ENCODE measurements at regions not wholly inside any gene's neighbourhood (a gene's known extent, or its start where the extent isn't known, plus 50 kb on each side); places are given as distances from the start of the nearest gene placed in this dataset.
"Not testable (repeated sequence)": the region's sequence is repeated elsewhere in the genome, so short reads cannot be mapped to it uniquely, and the experiment has no call there.

GRCh38 chr14:61146899-61147298 is 134.2 kb downstream of the TMEM30B start:
- Histone ChIP-seq H3K4me3 (no peak overlapping the region), H3K27me3 (ENCODE audit: low read depth) (no peaks in the 10 kb centered on the region), H3K4me1 (no peaks in the 10 kb centered on the region), H3K36me3 (replicated peaks) (no peaks in the 10 kb centered on the region), H3K9me3 (no peaks in the 10 kb centered on the region; the same call in none of the 2 replicates)
- DNase-seq (ENCODE audit: low spot score in 2 of 2): no peak
- in situ Hi-C loops (cut with MboI; ENCODE audit: low sequenced_read_pairs): no loop called here

GRCh38 chr14:61145903-61146481 is 135.1 kb downstream of the TMEM30B start:
- Histone ChIP-seq H3K36me3 (replicated peaks) (no peaks in the 10 kb centered on the region), H3K27me3 (ENCODE audit: low read depth) (no peaks in the 10 kb centered on the region), H3K9me3 (no peaks in the 10 kb centered on the region; the same call in none of the 2 replicates), H3K4me3 (no peak overlapping the region), H3K4me1 (no peaks in the 10 kb centered on the region)
- no peak for DNase-seq (ENCODE audit: low spot score in 2 of 2)
- in situ Hi-C loops (cut with MboI; ENCODE audit: low sequenced_read_pairs): no loop called here

GRCh38 chr14:61145034-61145902 is 135.9 kb downstream of the TMEM30B start:
- no peaks in the 10 kb centered on the region for H3K27me3 ChIP-seq (ENCODE audit: low read depth)
- H3K4me3 ChIP-seq: no peak overlapping the region
- in situ Hi-C loops (cut with MboI; ENCODE audit: low sequenced_read_pairs): no loop called here
- H3K36me3 ChIP-seq (replicated peaks): no peaks in the 10 kb centered on the region
- no peak for DNase-seq (ENCODE audit: low spot score in 2 of 2)
- no peaks in the 10 kb centered on the region for H3K4me1 ChIP-seq
- no peaks in the 10 kb centered on the region; the same call in none of the 2 replicates for H3K9me3 ChIP-seq

DNA sequence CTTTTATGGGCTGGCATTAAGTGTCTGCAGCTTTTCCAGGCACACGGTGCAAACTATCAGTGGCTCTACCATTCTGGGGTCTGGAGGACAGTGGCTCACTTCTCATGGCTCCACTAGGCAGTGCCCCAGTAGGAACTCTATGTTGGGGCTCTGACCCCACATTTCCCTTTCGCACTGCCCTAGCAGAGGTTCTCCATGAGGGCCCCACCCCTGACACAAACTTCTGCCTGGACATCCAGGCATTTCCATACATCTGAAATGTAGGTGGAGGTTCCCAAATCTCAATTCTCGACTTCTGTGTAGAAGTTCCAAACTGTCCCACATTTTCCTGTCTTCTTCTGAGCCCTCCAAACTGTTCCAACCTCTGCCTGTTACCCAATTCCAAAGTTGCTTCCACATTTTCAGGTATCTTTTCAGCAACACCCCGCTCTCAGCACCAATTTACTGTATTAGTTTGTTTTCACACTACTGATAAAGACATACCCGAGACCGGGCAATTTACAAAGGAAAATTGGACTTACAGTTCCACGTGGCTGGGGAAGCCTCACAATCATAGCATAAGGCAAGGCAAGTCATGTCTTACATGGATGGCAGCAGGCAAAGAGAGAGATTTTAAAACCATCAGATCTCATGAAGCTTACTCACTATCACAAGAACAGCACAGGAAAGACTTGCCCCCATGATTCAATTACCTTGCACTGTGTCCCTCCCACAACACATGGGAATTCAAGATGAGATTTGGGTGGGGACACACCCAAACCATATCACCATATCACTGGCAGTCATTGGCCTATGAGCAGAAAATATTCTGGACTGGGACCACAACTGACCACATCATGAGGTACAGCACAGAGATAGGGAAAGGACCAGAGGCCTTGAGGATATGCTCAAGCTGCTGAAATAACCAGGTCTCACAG is 136.8 kb downstream of the TMEM30B start:
- H3K4me3 ChIP-seq; DNase-seq (ENCODE audit: low spot score in 2 of 2): not testable (repeated sequence)

GRCh38 chr14:61140872-61141271 is 140.3 kb downstream of the TMEM30B start:
- Histone ChIP-seq H3K27me3 (ENCODE audit: low read depth) (no peaks in the 10 kb centered on the region), H3K36me3 (replicated peaks) (no peaks in the 10 kb centered on the region), H3K4me3 (no peak overlapping the region), H3K9me3 (no peaks in the 10 kb centered on the region; the same call in none of the 2 replicates), H3K4me1 (no peaks in the 10 kb centered on the region)
- in situ Hi-C loops (cut with MboI; ENCODE audit: low sequenced_read_pairs): no loop called here
- no peak for DNase-seq (ENCODE audit: low spot score in 2 of 2)

More for the DNA sequence above, 136.8 kb downstream of the TMEM30B start:
- in situ Hi-C loops (cut with MboI; ENCODE audit: low sequenced_read_pairs); H3K36me3 ChIP-seq (replicated peaks); H3K9me3 ChIP-seq; H3K4me1 ChIP-seq; H3K27me3 ChIP-seq (ENCODE audit: low read depth): not testable (repeated sequence)

- Histone ChIP-seq H3K4me1 (no peaks in the 10 kb centered on the region), H3K4me3 (no peak overlapping the region), H3K27me3 (ENCODE audit: low read depth) (no peaks in the 10 kb centered on the region), H3K36me3 (replicated peaks) (no peaks in the 10 kb centered on the region), H3K9me3 (no peaks in the 10 kb centered on the region; the same call in none of the 2 replicates)
- in situ Hi-C loops (cut with MboI; ENCODE audit: low sequenced_read_pairs): no loop called here
- no peak for DNase-seq (ENCODE audit: low spot score in 2 of 2)
Measured at GRCh38 chr14:61140271-61140670, 140.9 kb downstream of the TMEM30B start.

DNA sequence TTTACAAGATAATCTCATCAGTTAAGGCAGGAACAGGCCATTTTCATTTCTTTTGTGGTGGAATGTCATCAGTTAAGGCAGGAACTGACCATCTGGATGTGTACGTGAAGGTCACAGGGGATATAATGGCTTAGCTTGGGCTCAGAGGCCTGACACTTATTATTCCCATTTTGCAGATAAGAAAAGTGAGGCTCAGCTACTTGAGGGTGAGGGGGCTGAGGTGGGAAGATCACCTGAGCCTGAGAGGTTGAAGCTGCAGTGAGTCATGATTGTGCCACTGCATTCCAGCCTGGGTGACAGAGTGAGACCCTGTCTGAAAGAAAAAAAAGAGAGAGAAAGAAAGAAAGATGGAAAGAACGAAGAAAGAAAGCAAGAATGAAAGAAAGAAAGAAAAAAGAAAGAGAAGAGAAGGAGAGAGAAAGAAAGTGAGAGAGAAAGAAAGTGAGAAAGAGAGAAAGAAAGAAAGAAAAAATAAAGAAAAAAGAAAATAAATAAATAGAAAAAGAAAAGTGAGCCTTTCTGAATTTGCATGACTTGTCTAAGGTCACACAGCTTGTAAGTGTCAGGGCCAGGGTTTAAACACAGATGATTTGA is 142.0 kb downstream of the TMEM30B start:
- Histone ChIP-seq H3K4me3 (no peak overlapping the region), H3K9me3 (no peaks in the 10 kb centered on the region; the same call in none of the 2 replicates), H3K27me3 (ENCODE audit: low read depth) (no peaks in the 10 kb centered on the region), H3K36me3 (replicated peaks) (no peaks in the 10 kb centered on the region), H3K4me1 (no peaks in the 10 kb centered on the region)
- no peak for DNase-seq (ENCODE audit: low spot score in 2 of 2)
- in situ Hi-C loops (cut with MboI; ENCODE audit: low sequenced_read_pairs): no loop called here

- DNase-seq (ENCODE audit: low spot score in 2 of 2): no peak
- H3K36me3 ChIP-seq (replicated peaks): no peaks in the 10 kb centered on the region
- in situ Hi-C loops (cut with MboI; ENCODE audit: low sequenced_read_pairs): no loop called here
Measured at GRCh38 chr14:61132894-61133293, 148.2 kb downstream of the TMEM30B start.

GRCh38 chr14:61132336-61132735 is 148.8 kb downstream of the TMEM30B start:
- DNase-seq (ENCODE audit: low spot score in 2 of 2): no peak
- Histone ChIP-seq H3K36me3 (replicated peaks) (no peaks in the 10 kb centered on the region), H3K4me1 (no peaks in the 10 kb centered on the region), H3K27me3 (ENCODE audit: low read depth) (no peaks in the 10 kb centered on the region), H3K9me3 (no peaks in the 10 kb centered on the region), H3K4me3 (no peak overlapping the region)
- in situ Hi-C loops (cut with MboI; ENCODE audit: low sequenced_read_pairs): no loop called here

More at GRCh38 chr14:61132894-61133293, 148.2 kb downstream of the TMEM30B start:
- no peaks in the 10 kb centered on the region for H3K27me3 ChIP-seq (ENCODE audit: low read depth)
- H3K4me1 ChIP-seq: no peaks in the 10 kb centered on the region
- no peaks in the 10 kb centered on the region for H3K9me3 ChIP-seq
- no peak overlapping the region for H3K4me3 ChIP-seq

DNA sequence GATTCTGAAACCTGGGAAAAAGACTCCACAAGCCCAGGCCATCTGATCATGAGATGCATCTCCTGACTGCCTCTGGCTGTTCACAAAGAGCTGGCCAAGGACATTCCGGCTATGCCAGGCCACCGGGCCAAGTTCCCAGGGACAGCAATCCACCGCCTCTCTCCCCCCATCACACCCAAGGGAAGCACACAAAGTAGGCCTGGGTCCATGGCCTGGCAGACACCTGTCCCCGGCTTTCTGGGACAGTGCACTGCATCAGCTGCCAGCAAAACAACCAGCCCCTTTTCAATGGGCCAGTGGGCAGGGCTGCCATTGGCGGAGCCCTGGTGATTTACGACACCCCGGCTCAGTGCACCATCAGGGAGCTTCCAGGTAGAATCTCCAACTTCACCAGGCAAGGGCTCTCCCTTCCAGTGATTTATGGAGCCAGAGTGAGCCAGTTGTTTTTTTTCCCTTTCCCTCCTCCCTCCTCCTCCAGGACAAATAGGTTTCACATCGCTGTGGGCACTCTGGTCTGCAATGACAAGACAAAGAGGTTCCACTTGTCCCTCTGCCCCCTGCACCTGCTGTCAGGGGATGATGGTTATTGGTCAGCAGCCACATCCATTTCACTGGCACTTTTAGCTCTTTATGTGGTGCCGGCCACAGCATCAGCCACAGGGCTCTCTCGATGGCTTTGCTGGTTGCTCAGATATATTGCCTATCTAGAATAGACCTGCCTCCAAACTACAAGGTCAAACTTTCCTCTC is 149.6 kb downstream of the SLC38A6 start:
- Histone ChIP-seq H3K4me1 (no peaks in the 10 kb centered on the region), H3K36me3 (replicated peaks) (no peaks in the 10 kb centered on the region), H3K27me3 (ENCODE audit: low read depth) (no peaks in the 10 kb centered on the region), H3K9me3 (no peaks in the 10 kb centered on the region), H3K4me3 (no peak overlapping the region)
- in situ Hi-C loops (cut with MboI; ENCODE audit: low sequenced_read_pairs): no loop called here
- no peak for DNase-seq (ENCODE audit: low spot score in 2 of 2)

DNA sequence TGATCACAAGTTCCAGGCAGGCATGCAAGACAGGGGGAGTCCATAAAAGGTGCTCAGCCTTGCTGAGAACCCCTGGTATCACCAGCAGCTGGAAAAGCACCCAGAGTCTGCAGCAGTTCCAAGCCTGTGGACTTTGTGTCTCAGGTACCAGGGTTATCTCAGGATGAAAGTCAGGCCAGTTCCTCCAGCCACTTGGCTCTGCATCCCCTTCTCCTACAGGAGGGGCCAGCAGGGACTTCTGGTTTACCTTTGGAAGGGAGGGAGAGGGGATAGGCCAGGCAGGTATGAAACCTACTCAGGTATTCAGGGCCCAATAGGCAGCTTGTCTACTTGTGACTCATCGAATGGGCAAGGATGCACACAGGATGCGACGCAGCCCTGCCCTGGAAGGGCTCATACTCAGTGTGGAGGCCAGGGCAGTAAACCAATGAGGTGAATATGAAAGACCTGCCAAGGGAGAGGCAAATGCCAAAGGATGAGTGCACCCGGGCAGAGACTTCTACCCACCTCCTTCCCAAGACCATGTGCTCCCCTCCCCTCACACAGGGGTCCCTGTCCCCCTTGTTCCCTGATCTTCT is 148.2 kb downstream of the SLC38A6 start:
- H3K4me1 ChIP-seq: no peaks in the 10 kb centered on the region
- in situ Hi-C loops (cut with MboI; ENCODE audit: low sequenced_read_pairs): no loop called here
- H3K4me3 ChIP-seq: no peak overlapping the region
- H3K36me3 ChIP-seq (replicated peaks): no peaks in the 10 kb centered on the region
- no peaks in the 10 kb centered on the region for H3K27me3 ChIP-seq (ENCODE audit: low read depth)
- no peaks in the 10 kb centered on the region for H3K9me3 ChIP-seq
- no peak for DNase-seq (ENCODE audit: low spot score in 2 of 2)

GRCh38 chr14:61128382-61129167 is 147.5 kb downstream of the SLC38A6 start:
- Histone ChIP-seq H3K27me3 (ENCODE audit: low read depth) (no peaks in the 10 kb centered on the region), H3K36me3 (replicated peaks) (no peaks in the 10 kb centered on the region), H3K9me3 (no peaks in the 10 kb centered on the region), H3K4me1 (no peaks in the 10 kb centered on the region), H3K4me3 (no peak overlapping the region)
- in situ Hi-C loops (cut with MboI; ENCODE audit: low sequenced_read_pairs): no loop called here
- no peak for DNase-seq (ENCODE audit: low spot score in 2 of 2)
